Psoas muscle (tissue), 7 donors: ENCODE measurements at regions not wholly inside any gene's neighbourhood (a gene's known extent, or its start where the extent isn't known, plus 50 kb on each side); places are given as distances from the start of the nearest gene placed in this dataset.

Experiments
- ATAC-seq, 4 donors: fragments of 200-7000 bp; cut with Tn5 transposase; one replicate each; pipeline ENCODE4 v1.9.1; 2020; ENCODE audit warnings: moderate library complexity in 3 of 4, mild to moderate bottlenecking in 2 of 4
- DNase-seq, 2 donors: peaks; one replicate each; pipeline ENCODE4 v3.0.0-alpha.2; 2020
- H3K27ac ChIP-seq: fragments of 200-600 bp; one replicate; pipeline ENCODE4 v1.8.0; 2022
- H3K27me3 ChIP-seq, 3 donors: fragments of 200-600 bp in 1 of 3; one replicate each; pipeline versions ENCODE4 v1.6.1 to v1.8.0; 2013 to 2022; ENCODE audit warnings: low read length in 2 of 3, mild to moderate bottlenecking in 2 of 3, moderate library complexity in 1 of 3; ENCODE audit not compliant: insufficient read depth in 3 of 3
- H3K36me3 ChIP-seq, 2 donors: fragments of 200-600 bp in 1 of 2; one replicate each; pipeline versions ENCODE4 v1.6.1 to v1.8.0; 2013 to 2022; ENCODE audit warnings: low read depth in 1 of 2, mild to moderate bottlenecking in 1 of 2, moderate library complexity in 1 of 2; ENCODE audit not compliant: insufficient read depth in 1 of 2
- H3K4me1 ChIP-seq: fragments of 200-600 bp; one replicate; pipeline ENCODE4 v1.8.0; 2022
- H3K4me3 ChIP-seq: fragments of 200-600 bp; one replicate; pipeline ENCODE4 v1.8.0; 2022; ENCODE audit warnings: mild to moderate bottlenecking
- H3K9me3 ChIP-seq: fragments of 200-600 bp; one replicate; pipeline ENCODE4 v1.8.0; 2022
- CTCF ChIP-seq: fragments of 200-600 bp; IDR thresholded peaks from one replicate; pipeline ENCODE4 v1.8.0; 2022; ENCODE audit warnings: antibody characterized with exemption
- WGBS, 3 donors: extraction: QIAGEN DNeasy Blood & Tissue Kit; methylation state at CpG; one replicate each; pipeline versions ENCODE4 v1.1.6 to v1.1.7; 2013; 5-methylcytosine and 5-hydroxymethylcytosine counted together
- intact Hi-C, 2 donors: fragments of 100-400 bp; cut with DNase I; formaldehyde crosslinking; loops; one replicate each; pipeline versions ENCODE4 v1.11.0 to v1.14.2; 2022
- donor health status: healthy with polysubstance abuse.
- donor health status: DM: no; HTN: no; CAD: no; lungs with moderate emphysema.
- donor health status: Bipolar disorder and iron deficiency.
- donor health status: healthy.
- donor health status: DM: yes; HTN: yes; CAD: no.
- donor health status: DM: no; HTN: no; CAD: no.
- donor health status: DM: yes; HTN: yes; CAD: no.

GRCh38 chr4:110751986-110752385 is 129.1 kb upstream of the PITX2 start:
- intact Hi-C loops = no loop called here
- WGBS, 3 donors = 65 to 74% (median 71%) methylated on average over 2 of the region's 2 CpGs
- H3K4me1 ChIP-seq = peaks cover 3% of the 10 kb centered on the region
- H3K27me3 ChIP-seq = no peaks in the 10 kb centered on the region
- ATAC-seq (no peak), DNase-seq (no peak)
- H3K9me3 ChIP-seq = no peaks in the 10 kb centered on the region
- H3K27ac ChIP-seq = no peak overlapping the region
- no peak overlapping the region for H3K4me3 ChIP-seq
- no peak for TF ChIP-seq CTCF
- H3K36me3 ChIP-seq = no peaks in the 10 kb centered on the region

DNA sequence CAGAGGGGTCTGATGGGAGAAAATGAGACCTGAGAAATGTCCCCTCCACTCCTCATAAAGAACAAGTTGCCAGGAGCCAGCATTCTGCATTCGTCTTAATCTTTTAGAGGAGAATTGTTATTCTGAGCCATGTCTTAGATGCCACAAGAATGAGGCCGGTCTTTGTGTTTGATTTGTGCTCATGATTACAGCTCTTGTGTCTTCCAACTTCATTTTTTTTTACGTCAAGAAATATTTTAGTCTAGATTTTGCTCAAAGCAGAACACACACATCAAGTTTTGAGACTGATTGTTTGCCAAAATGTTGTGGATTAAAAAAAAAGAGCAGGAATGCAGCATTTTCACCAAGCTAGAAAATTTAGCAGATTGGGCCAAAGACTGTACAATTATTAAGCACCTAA is 130.6 kb upstream of the PITX2 start:
- no peaks in the 10 kb centered on the region for H3K9me3 ChIP-seq
- no peaks in the 10 kb centered on the region for H3K36me3 ChIP-seq
- no peaks in the 10 kb centered on the region for H3K27me3 ChIP-seq
- H3K4me3 ChIP-seq = no peak overlapping the region
- WGBS, 3 donors = 50 to 71% (median 56%) methylated on average over 3 of the region's 3 CpGs
- no peak for TF ChIP-seq CTCF
- intact Hi-C loops = no loop called here
- peaks cover 3% of the 10 kb centered on the region for H3K4me1 ChIP-seq
- DNase-seq = no peak
- H3K27ac ChIP-seq = no peak overlapping the region
- ATAC-seq = no peak

DNA sequence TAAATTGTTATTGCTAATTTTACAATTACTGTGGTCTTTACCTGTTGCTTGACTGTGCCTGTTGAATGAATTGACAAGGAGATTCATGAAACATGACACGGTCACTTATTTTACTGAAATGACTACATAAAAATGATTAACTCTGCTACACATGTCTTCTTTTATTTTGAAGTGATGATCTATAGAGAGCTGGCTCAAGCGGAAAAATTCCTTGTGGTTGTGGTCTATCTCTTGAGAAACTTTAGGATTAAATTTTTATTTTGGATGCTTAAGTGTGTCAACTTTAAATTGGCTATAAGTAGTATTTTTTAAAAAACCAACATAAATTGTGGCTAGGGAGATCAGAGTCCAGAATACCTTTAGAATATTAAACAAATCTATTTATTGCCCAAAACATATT is 131.8 kb upstream of the PITX2 start:
- DNase-seq (no peak), ATAC-seq (no peak)
- H3K9me3 ChIP-seq = no peaks in the 10 kb centered on the region
- no peak overlapping the region for H3K4me3 ChIP-seq
- H3K36me3 ChIP-seq = no peaks in the 10 kb centered on the region
- peaks cover 3% of the 10 kb centered on the region for H3K4me1 ChIP-seq
- TF ChIP-seq CTCF = no peak
- H3K27ac ChIP-seq = no peak overlapping the region
- 78 to 86% (median 81%) methylated on average over 2 of the region's 2 CpGs for WGBS, 3 donors
- no peaks in the 10 kb centered on the region for H3K27me3 ChIP-seq
- intact Hi-C loops = no loop called here

GRCh38 chr4:110769578-110769977 is 146.7 kb upstream of the PITX2 start:
- no peak overlapping the region for H3K4me3 ChIP-seq
- no peaks in the 10 kb centered on the region for H3K9me3 ChIP-seq
- intact Hi-C loops = no loop called here
- WGBS, 3 donors = 44 to 47% (median 46%) methylated on average over 2 of the region's 2 CpGs
- H3K27me3 ChIP-seq = no peaks in the 10 kb centered on the region
- H3K36me3 ChIP-seq = no peaks in the 10 kb centered on the region
- ATAC-seq = no peak
- H3K27ac ChIP-seq = no peak overlapping the region
- H3K4me1 ChIP-seq = no peaks in the 10 kb centered on the region
- no peak for TF ChIP-seq CTCF
- DNase-seq = no peak

DNA sequence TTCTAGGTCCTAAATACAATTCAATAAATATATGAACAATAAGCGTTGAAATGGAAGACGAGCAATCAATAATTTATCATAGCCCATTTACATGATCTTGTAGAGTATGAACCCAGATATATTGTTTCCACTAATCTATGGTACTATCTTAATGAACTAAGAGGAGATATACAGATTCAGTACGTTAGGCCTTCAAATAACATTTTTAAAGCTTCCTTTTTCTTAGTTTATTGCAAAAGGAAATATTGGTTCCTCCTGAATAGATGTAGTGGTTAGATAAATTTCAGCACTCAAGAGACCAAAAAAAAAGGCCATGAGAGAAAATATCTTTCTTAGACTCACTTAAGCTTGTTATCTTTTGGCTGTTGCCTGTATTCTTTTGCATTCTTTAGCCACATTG is 147.5 kb upstream of the PITX2 start:
- no peak for DNase-seq

More for the DNA sequence above, 147.5 kb upstream of the PITX2 start:
- no peak for TF ChIP-seq CTCF
- WGBS, 3 donors = 91 to 94% (median 91%) methylated on average over 3 of the region's 3 CpGs
- no peak overlapping the region for H3K4me3 ChIP-seq
- no peaks in the 10 kb centered on the region for H3K36me3 ChIP-seq
- no peaks in the 10 kb centered on the region for H3K4me1 ChIP-seq
- ATAC-seq = no peak
- no peaks in the 10 kb centered on the region for H3K9me3 ChIP-seq
- H3K27ac ChIP-seq = no peak overlapping the region
- no peaks in the 10 kb centered on the region for H3K27me3 ChIP-seq
- intact Hi-C loops = no loop called here
